ENCODE measurements at regions not wholly inside any gene's neighbourhood (a gene's known extent, or its start where the extent isn't known, plus 50 kb on each side); places are given as distances from the start of the nearest gene placed in this dataset.

- Histone ChIP-seq H3K4me3 (no peak overlapping the region), H3K27me3 (no peaks in the 10 kb centered on the region), H3K27ac (no peak overlapping the region), H3K4me1 (no peaks in the 10 kb centered on the region), H3K9me3 (no peaks in the 10 kb centered on the region), H3K36me3 (no peaks in the 10 kb centered on the region)
- WGBS, 2 donors, result 46 to 64% methylated on average over 7 of the region's 7 CpGs
- DNase-seq, result no peak
- TF ChIP-seq, protein P1, sequence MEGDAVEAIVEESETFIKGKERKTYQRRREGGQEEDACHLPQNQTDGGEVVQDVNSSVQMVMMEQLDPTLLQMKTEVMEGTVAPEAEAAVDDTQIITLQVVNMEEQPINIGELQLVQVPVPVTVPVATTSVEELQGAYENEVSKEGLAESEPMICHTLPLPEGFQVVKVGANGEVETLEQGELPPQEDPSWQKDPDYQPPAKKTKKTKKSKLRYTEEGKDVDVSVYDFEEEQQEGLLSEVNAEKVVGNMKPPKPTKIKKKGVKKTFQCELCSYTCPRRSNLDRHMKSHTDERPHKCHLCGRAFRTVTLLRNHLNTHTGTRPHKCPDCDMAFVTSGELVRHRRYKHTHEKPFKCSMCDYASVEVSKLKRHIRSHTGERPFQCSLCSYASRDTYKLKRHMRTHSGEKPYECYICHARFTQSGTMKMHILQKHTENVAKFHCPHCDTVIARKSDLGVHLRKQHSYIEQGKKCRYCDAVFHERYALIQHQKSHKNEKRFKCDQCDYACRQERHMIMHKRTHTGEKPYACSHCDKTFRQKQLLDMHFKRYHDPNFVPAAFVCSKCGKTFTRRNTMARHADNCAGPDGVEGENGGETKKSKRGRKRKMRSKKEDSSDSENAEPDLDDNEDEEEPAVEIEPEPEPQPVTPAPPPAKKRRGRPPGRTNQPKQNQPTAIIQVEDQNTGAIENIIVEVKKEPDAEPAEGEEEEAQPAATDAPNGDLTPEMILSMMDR (IDR thresholded peaks at IDR 0.05), result no peak
- no peak for TF ChIP-seq POLR2A (IDR thresholded peaks at IDR 0.05)
- intact Hi-C loops (cut with DNase I), result no loop called here
These were observed 525.1 kb upstream of the FAM98A start for GRCh38 chr2:34123996-34124785.

DNA sequence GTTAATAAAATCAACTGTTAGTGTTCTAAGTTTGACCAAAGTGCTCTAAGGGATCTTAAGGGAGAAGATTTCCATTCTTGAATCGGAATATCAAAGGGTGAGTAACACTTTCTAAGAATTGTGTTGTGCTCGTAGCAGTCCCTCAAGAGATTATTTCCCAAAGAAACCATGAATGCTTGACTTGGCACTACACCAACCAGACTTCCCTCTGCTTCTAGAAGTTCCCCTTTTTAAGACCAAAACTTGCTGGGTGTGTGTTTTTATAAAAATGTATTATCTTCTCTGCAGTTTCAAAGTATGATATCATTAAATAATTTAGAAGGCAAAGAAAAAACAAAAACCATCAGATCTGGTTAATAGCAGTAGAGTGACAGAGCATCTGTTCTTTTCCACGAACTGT is 522.0 kb upstream of the FAM98A start:
- TF ChIP-seq, protein P1 (IDR thresholded peaks at IDR 0.05), result no peak
- no peak for TF ChIP-seq POLR2A (IDR thresholded peaks at IDR 0.05)
- H3K36me3 ChIP-seq, result no peaks in the 10 kb centered on the region
- WGBS, 2 donors, result 18 to 19% methylated on average over 3 of the region's 3 CpGs
- no peaks in the 10 kb centered on the region for H3K27me3 ChIP-seq
- H3K4me3 ChIP-seq, result no peak overlapping the region
- no peak for DNase-seq
- H3K27ac ChIP-seq, result no peak overlapping the region
- no peaks in the 10 kb centered on the region for H3K4me1 ChIP-seq
- intact Hi-C loops (cut with DNase I), result no loop called here
- H3K9me3 ChIP-seq, result no peaks in the 10 kb centered on the region

GRCh38 chr2:34115076-34115475 is 516.0 kb upstream of the FAM98A start:
- Histone ChIP-seq H3K27me3 (no peaks in the 10 kb centered on the region), H3K36me3 (no peaks in the 10 kb centered on the region), H3K4me1 (no peaks in the 10 kb centered on the region), H3K4me3 (no peak overlapping the region), H3K27ac (no peak overlapping the region), H3K9me3 (no peaks in the 10 kb centered on the region)
- intact Hi-C loops (cut with DNase I), result no loop called here
- DNase-seq, result no peak
- TF ChIP-seq, protein P1 (IDR thresholded peaks at IDR 0.05), result no peak
- TF ChIP-seq POLR2A (IDR thresholded peaks at IDR 0.05), result no peak
- 57 to 89% methylated on average over 1 of the region's 1 CpG for WGBS, 2 donors

DNA sequence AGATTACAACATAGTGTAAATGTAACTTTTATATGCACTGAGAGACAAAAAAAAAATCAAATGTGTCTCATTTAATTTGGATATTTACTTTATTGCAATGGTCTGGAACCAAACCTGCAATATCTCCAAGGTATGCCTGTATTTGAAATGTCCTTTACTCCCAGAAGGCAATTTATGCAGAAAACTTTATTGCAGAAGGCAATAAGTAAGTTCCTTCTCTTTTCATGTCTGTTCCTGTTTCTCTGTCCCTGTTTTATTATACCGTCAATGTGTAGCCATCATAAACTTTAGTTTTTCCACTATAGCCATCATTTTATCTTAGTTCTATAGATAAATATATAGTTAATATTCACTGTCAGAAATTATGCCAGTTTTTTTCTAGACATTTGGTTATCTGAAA is 513.1 kb upstream of the FAM98A start:
- Histone ChIP-seq H3K36me3 (no peaks in the 10 kb centered on the region), H3K4me3 (no peak overlapping the region), H3K4me1 (no peaks in the 10 kb centered on the region), H3K27ac (no peak overlapping the region), H3K27me3 (no peaks in the 10 kb centered on the region), H3K9me3 (no peaks in the 10 kb centered on the region)
- intact Hi-C loops (cut with DNase I), result no loop called here
- TF ChIP-seq POLR2A (IDR thresholded peaks at IDR 0.05), result no peak
- TF ChIP-seq, protein P1 (IDR thresholded peaks at IDR 0.05), result no peak
- WGBS, 2 donors, result 51 to 55% methylated on average over 1 of the region's 1 CpG
- no peak for DNase-seq

- H3K9me3 ChIP-seq, result no peaks in the 10 kb centered on the region
- no peaks in the 10 kb centered on the region for H3K36me3 ChIP-seq
- H3K4me1 ChIP-seq, result no peaks in the 10 kb centered on the region
- no peaks in the 10 kb centered on the region for H3K27me3 ChIP-seq
- WGBS, 2 donors, result 40% methylated on average over 1 of the region's 1 CpG; no CpG with 5 or more reads in 1 of the 2 donors
- H3K4me3 ChIP-seq, result no peak overlapping the region
- DNase-seq, result no peak
- TF ChIP-seq, protein P1 (IDR thresholded peaks at IDR 0.05), result no peak
- TF ChIP-seq POLR2A (IDR thresholded peaks at IDR 0.05), result no peak
- no peak overlapping the region for H3K27ac ChIP-seq
- intact Hi-C loops (cut with DNase I), result no loop called here
These were observed 511.3 kb upstream of the FAM98A start for GRCh38 chr2:34110392-34110791.
